Amygdala (tissue), 56 donors: ENCODE measurements at regions not wholly inside any gene's neighbourhood (a gene's known extent, or its start where the extent isn't known, plus 50 kb on each side); places are given as distances from the start of the nearest gene placed in this dataset.
"Not testable (repeated sequence)": the region's sequence is repeated elsewhere in the genome, so short reads cannot be mapped to it uniquely, and the experiment has no call there.

Experiments used
- DNase-seq, 56 donors: peaks; one replicate each; lab custom pipeline; 2025; lab: John Stamatoyannopoulos, UW

GRCh38 chr18:51447351-51448342 is 250.2 kb upstream of the MEX3C start:
- peak in 40 of 56 donors; percentile 5 to 65 (median 25) for DNase-seq

GRCh38 chr18:51448949-51449348 is 251.5 kb upstream of the MEX3C start:
- no peak for DNase-seq

- no peak for DNase-seq
These were observed 256.1 kb upstream of the MEX3C start for GRCh38 chr18:51453594-51453993.

- no peak for DNase-seq
These were observed 261.4 kb upstream of the MEX3C start for GRCh38 chr18:51458861-51459260.

- no peak for DNase-seq
These were observed 264.5 kb upstream of the MEX3C start for GRCh38 chr18:51461956-51462355.

GRCh38 chr18:51463483-51464136 is 266.1 kb upstream of the MEX3C start:
- no peak for DNase-seq

GRCh38 chr18:51478908-51479307 is 281.4 kb upstream of the MEX3C start:
- DNase-seq: no peak

- no peak for DNase-seq
These were observed 282.3 kb upstream of the MEX3C start for GRCh38 chr18:51479736-51480135.

GRCh38 chr18:51480407-51481261 is 283.2 kb upstream of the MEX3C start:
- DNase-seq: no peak

- no peak for DNase-seq
These were observed 289.4 kb upstream of the MEX3C start for GRCh38 chr18:51486735-51487366.

GRCh38 chr18:51490417-51490816 is 292.9 kb upstream of the MEX3C start:
- DNase-seq: no peak

- no peak for DNase-seq
These were observed 293.4 kb upstream of the MEX3C start for GRCh38 chr18:51490860-51491259.

- DNase-seq: peak in 3 of 56 donors; percentile 2 to 13 (median 7)
These were observed 294.3 kb upstream of the MEX3C start for GRCh38 chr18:51491678-51492372.

GRCh38 chr18:51498085-51498855 is 300.8 kb upstream of the MEX3C start:
- DNase-seq: peak in 5 of 56 donors; percentile 2 to 36 (median 27)

GRCh38 chr18:51503351-51503750 is 305.9 kb upstream of the MEX3C start:
- DNase-seq: no peak

GRCh38 chr18:51506811-51507210 is 309.3 kb upstream of the MEX3C start:
- DNase-seq: no peak

- not testable (repeated sequence) for DNase-seq
These were observed 310.9 kb upstream of the MEX3C start for GRCh38 chr18:51508410-51508809.

GRCh38 chr18:51510020-51510419 is 312.5 kb upstream of the MEX3C start:
- DNase-seq: no peak

GRCh38 chr18:51513517-51513916 is 316.0 kb upstream of the MEX3C start:
- no peak for DNase-seq
